GM21723 (cell line): ENCODE measurements at regions not wholly inside any gene's neighbourhood (a gene's known extent, or its start where the extent isn't known, plus 50 kb on each side); places are given as distances from the start of the nearest gene placed in this dataset.

Experiments used
- ATAC-seq: cut with Tn5 transposase; IDR thresholded peaks from one replicate; pipeline ENCODE4 v1.9.1; 2021; ENCODE audit warnings: mild to moderate bottlenecking, moderate library complexity; ENCODE audit not compliant: unreplicated experiment

- peak; percentile 68 for ATAC-seq
These were observed 64.5 kb upstream of the SLC10A2 start for GRCh38 chr13:103130681-103131210.

GRCh38 chr13:103130146-103130545 lies 63.9 kb upstream of the SLC10A2 start:
- ATAC-seq, result no peak
